ENCODE measurements at regions not wholly inside any gene's neighbourhood (a gene's known extent, or its start where the extent isn't known, plus 50 kb on each side); places are given as distances from the start of the nearest gene placed in this dataset.

- TF ChIP-seq YY1 (IDR thresholded peaks at IDR 0.05; ENCODE audit: low read depth) (no peak), EP300 (IDR thresholded peaks at IDR 0.05; ENCODE audit: borderline replicate concordance) (no peak), CEBPB (IDR thresholded peaks at IDR 0.05) (no peak), FOXM1 (IDR thresholded peaks at IDR 0.05; ENCODE audit: borderline replicate concordance, low read depth) (no peak), MAX (IDR thresholded peaks at IDR 0.05) (no peak), TAF1 (IDR thresholded peaks at IDR 0.05; ENCODE audit: low read depth) (no peak), RAD21 (IDR thresholded peaks at IDR 0.05; ENCODE audit: low read depth) (no peak), EGR1 (IDR thresholded peaks at IDR 0.05) (no peak), REST (IDR thresholded peaks at IDR 0.05; ENCODE audit: low read depth) (no peak), TEAD4 (IDR thresholded peaks at IDR 0.05) (no peak), NFIC (IDR thresholded peaks at IDR 0.05) (no peak), ZBTB7A (IDR thresholded peaks at IDR 0.05; ENCODE audit: low read depth) (no peak), TCF12 (IDR thresholded peaks at IDR 0.05; ENCODE audit: low read depth) (no peak)
Measured at GRCh38 chr1:229778794-229779193, 152.7 kb downstream of the URB2 start.
